Omental fat pad (tissue), 3 donors: ENCODE measurements at regions not wholly inside any gene's neighbourhood (a gene's known extent, or its start where the extent isn't known, plus 50 kb on each side); places are given as distances from the start of the nearest gene placed in this dataset.

Experiments
- ATAC-seq: fragments of 150-250 bp; one replicate; pipeline ENCODE4 v1.9.1; 2016; ENCODE audit warnings: mild to moderate bottlenecking, moderate library complexity; ENCODE audit not compliant: low FRiP score
- DNase-seq: peaks from one replicate; pipeline ENCODE4 v3.0.0-alpha.2; 2019; ENCODE audit warnings: low spot score
- CTCF ChIP-seq, 3 donors: fragments of 450-650 bp; IDR thresholded peaks; one replicate each; pipeline ENCODE4 v1.5.1; 2016 to 2017; ENCODE audit warnings: antibody characterized with exemption in 3 of 3, mild to moderate bottlenecking in 3 of 3, moderate library complexity in 2 of 3

GRCh38 chr3:65166531-65166930, 478.7 kb upstream of the ADAMTS9 start:
- DNase-seq, result no peak
- no peak for TF ChIP-seq CTCF (IDR thresholded peaks at IDR 0.05)
- ATAC-seq, result no peak

GRCh38 chr3:65158023-65158422, 470.2 kb upstream of the ADAMTS9 start:
- no peak for TF ChIP-seq CTCF (IDR thresholded peaks at IDR 0.05)
- DNase-seq (no peak), ATAC-seq (no peak)

- ATAC-seq (no peak), DNase-seq (no peak)
- TF ChIP-seq CTCF (IDR thresholded peaks at IDR 0.05), result no peak
Measured at GRCh38 chr3:65153850-65154512, 466.2 kb upstream of the ADAMTS9 start.

GRCh38 chr3:65151666-65152065, 463.9 kb upstream of the ADAMTS9 start:
- no peak for TF ChIP-seq CTCF (IDR thresholded peaks at IDR 0.05)
- no peak for ATAC-seq
- DNase-seq, result no peak

GRCh38 chr3:65149877-65150276, 462.1 kb upstream of the ADAMTS9 start:
- ATAC-seq (no peak), DNase-seq (no peak)
- no peak for TF ChIP-seq CTCF (IDR thresholded peaks at IDR 0.05)

- DNase-seq (no peak), ATAC-seq (no peak)
- no peak for TF ChIP-seq CTCF (IDR thresholded peaks at IDR 0.05)
Measured at GRCh38 chr3:65148687-65149086, 460.9 kb upstream of the ADAMTS9 start.

GRCh38 chr3:65146179-65146578, 458.4 kb upstream of the ADAMTS9 start:
- TF ChIP-seq CTCF (IDR thresholded peaks at IDR 0.05), result no peak
- ATAC-seq (peak; percentile 83), DNase-seq (no peak)
